Epithelial cell of esophagus (primary cell): ENCODE measurements at regions not wholly inside any gene's neighbourhood (a gene's known extent, or its start where the extent isn't known, plus 50 kb on each side); places are given as distances from the start of the nearest gene placed in this dataset.

Experiments
- DNase-seq: peaks from one replicate; pipeline ENCODE4 v3.0.0; 2010; ENCODE audit warnings: low read depth
- H3K4me3 ChIP-seq: 2 replicates; pipeline ENCODE4 v1.5.1; 2011; ENCODE audit warnings: mild to moderate bottlenecking, low read length, control low read depth
- TF ChIP-seq, protein P1 (sequence below): IDR thresholded peaks from 2 replicates; pipeline ENCODE4 v1.5.1; 2011; ENCODE audit warnings: low read depth, mild to moderate bottlenecking, low read length, control low read depth, inconsistent platforms; ENCODE audit not compliant: insufficient read depth; ENCODE audit errors: missing control alignments

DNA sequence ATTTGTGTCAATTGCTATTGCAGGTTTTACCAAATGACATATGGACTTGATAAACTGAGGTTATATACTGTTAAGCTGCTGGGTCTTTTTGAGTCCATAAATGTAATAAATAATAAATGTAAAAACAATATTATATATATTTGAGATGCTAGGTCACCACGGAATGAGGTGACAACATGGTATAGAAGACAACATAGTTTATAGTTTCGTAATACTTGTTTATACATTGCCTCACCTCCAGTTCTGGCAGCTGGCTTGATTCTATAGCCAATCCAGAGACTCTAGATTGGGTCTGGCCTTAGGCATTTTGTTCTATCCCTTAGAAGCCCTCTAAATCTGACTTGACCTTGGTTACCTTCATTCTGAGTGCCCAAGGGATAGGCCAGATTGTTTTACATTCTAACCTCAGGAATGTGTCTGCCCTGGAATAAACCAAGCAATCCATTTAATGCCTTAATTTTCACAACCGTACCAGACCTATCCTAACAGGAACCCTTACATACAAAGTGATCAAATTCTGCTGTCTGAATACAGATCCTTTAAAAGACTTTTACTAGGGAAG lies 61.5 kb upstream of the STXBP5 start:
- TF ChIP-seq, protein P1, sequence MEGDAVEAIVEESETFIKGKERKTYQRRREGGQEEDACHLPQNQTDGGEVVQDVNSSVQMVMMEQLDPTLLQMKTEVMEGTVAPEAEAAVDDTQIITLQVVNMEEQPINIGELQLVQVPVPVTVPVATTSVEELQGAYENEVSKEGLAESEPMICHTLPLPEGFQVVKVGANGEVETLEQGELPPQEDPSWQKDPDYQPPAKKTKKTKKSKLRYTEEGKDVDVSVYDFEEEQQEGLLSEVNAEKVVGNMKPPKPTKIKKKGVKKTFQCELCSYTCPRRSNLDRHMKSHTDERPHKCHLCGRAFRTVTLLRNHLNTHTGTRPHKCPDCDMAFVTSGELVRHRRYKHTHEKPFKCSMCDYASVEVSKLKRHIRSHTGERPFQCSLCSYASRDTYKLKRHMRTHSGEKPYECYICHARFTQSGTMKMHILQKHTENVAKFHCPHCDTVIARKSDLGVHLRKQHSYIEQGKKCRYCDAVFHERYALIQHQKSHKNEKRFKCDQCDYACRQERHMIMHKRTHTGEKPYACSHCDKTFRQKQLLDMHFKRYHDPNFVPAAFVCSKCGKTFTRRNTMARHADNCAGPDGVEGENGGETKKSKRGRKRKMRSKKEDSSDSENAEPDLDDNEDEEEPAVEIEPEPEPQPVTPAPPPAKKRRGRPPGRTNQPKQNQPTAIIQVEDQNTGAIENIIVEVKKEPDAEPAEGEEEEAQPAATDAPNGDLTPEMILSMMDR: no peak
- H3K4me3 ChIP-seq: no peak overlapping the region
- DNase-seq: no peak

DNA sequence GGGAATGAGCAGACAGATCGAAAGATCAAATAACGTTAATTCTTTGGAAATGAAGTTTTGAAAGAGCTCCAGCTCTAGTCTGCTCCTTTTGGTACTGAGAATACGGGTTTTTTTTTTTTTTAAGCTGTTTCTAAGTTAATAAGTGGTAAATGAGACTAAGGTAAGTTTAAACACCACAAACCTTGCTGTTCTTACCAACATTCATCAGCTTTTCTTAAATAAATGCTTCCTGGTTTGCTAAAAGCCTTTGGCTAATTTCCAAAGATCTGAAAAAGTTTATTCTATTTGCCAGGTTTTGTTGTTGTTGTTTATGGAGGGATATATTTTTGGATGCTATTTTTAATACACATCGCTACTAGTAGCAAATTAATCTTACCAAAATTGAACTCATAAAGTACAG lies 55.1 kb upstream of the STXBP5 start:
- no peak for DNase-seq
- no peak overlapping the region for H3K4me3 ChIP-seq
- TF ChIP-seq, protein P1: no peak

DNA sequence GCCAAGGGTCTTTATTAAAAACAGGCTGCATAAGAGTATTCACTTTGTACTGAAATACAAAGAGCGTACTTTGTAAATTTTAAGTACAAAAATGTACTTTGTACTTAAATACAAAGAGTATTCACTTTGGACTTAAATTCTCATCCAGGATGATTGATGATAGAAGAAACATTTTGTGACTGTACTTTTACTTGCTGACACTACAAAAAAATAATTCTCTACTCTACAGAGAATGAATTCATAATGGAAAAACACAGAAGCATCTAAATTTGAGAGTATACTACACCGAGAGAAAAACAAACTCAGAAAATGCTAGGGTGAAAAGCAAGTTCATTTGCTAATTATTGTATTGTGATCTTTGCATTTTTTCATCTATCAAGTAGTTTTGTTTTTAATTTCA lies 54.4 kb upstream of the STXBP5 start:
- no peak for DNase-seq
- no peak overlapping the region for H3K4me3 ChIP-seq
- TF ChIP-seq, protein P1: no peak

DNA sequence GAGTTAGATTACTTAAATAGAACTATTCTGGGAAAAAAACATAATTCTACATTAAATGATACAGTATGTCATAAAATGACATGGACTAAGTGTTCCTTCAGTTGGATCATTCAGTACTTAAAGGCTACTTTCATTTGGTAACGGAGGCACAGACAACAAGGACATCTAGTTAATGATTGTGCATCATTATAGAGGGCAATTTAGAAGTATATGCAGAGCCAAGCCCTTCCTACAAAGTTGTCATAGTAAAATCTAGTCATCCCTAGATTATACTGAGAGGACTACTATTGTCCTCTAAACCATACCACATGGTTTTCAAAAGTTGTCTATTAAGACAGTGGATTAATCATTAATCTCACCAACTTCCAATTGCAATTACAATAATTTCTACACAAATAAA lies 53.9 kb upstream of the STXBP5 start:
- no peak overlapping the region for H3K4me3 ChIP-seq
- TF ChIP-seq, protein P1: no peak
- DNase-seq: no peak
